ENCODE measurements at regions not wholly inside any gene's neighbourhood (a gene's known extent, or its start where the extent isn't known, plus 50 kb on each side); places are given as distances from the start of the nearest gene placed in this dataset.
"Not testable (repeated sequence)": the region's sequence is repeated elsewhere in the genome, so short reads cannot be mapped to it uniquely, and the experiment has no call there.

DNA sequence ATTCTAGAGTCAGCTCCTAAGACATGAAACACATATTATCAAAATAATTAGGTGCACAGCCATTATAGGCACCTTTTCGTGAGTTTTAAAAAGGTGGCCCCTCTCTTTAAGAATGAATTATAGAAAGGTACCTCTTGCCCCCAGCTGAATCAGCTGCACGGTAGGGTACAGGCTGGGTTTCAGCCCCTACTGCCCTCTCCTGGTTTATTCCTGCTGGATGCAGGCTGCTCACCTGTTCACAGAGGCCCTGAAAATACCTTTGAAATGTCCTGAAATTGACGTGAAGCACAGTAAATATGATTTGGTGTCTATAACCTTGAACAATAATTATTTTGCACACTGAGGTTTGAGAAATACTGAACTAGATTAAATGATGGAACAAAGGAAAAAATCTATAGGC lies 504.8 kb upstream of the SGCD start:
- DNase-seq (ENCODE audit: low read depth) (no peak), FAIRE-seq (no peak)
- Histone ChIP-seq H3K27me3 (ENCODE audit: insufficient read depth, low read length) (no peaks in the 10 kb centered on the region), H3K36me3 (ENCODE audit: insufficient read depth, low read length) (no peaks in the 10 kb centered on the region), H4K20me1 (ENCODE audit: insufficient read depth, low read length) (no peaks in the 10 kb centered on the region), H3K27ac (ENCODE audit: low read depth, low read length) (no peak overlapping the region), H3K4me2 (ENCODE audit: low read length) (no peak overlapping the region), H3K4me1 (ENCODE audit: insufficient read depth, low read length) (no peaks in the 10 kb centered on the region), H3K79me2 (ENCODE audit: insufficient read depth, low read length) (no peaks in the 10 kb centered on the region), H2AFZ (ENCODE audit: low read depth, low read length) (no peak overlapping the region), H3K4me3 (ENCODE audit: insufficient read depth, low read depth, low read length) (no peak overlapping the region), H3K9ac (ENCODE audit: low read length) (no peak overlapping the region), H3K9me3 (ENCODE audit: insufficient read depth, low read depth, low read length) (no peaks in the 10 kb centered on the region)
- H3K36me3 Mint-ChIP-seq (ENCODE audit: low read depth, unreplicated experiment), result no peaks in the 10 kb centered on the region
- peaks cover 8% of the 10 kb centered on the region for H3K4me1 Mint-ChIP-seq (ENCODE audit: low read depth, unreplicated experiment)
- peaks cover 2% of the 10 kb centered on the region for H3K27me3 Mint-ChIP-seq (ENCODE audit: low read depth, unreplicated experiment)
- H3K4me3 Mint-ChIP-seq (ENCODE audit: unreplicated experiment), result no peak overlapping the region
- H3K9me3 Mint-ChIP-seq (ENCODE audit: unreplicated experiment), result no peaks in the 10 kb centered on the region
- no peak overlapping the region for H3K27ac Mint-ChIP-seq (ENCODE audit: unreplicated experiment)
- TF ChIP-seq, protein P1, sequence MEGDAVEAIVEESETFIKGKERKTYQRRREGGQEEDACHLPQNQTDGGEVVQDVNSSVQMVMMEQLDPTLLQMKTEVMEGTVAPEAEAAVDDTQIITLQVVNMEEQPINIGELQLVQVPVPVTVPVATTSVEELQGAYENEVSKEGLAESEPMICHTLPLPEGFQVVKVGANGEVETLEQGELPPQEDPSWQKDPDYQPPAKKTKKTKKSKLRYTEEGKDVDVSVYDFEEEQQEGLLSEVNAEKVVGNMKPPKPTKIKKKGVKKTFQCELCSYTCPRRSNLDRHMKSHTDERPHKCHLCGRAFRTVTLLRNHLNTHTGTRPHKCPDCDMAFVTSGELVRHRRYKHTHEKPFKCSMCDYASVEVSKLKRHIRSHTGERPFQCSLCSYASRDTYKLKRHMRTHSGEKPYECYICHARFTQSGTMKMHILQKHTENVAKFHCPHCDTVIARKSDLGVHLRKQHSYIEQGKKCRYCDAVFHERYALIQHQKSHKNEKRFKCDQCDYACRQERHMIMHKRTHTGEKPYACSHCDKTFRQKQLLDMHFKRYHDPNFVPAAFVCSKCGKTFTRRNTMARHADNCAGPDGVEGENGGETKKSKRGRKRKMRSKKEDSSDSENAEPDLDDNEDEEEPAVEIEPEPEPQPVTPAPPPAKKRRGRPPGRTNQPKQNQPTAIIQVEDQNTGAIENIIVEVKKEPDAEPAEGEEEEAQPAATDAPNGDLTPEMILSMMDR (IDR thresholded peaks at IDR 0.05; ENCODE audit: insufficient read depth, low read depth, low read length), result no peak
- TF ChIP-seq EZH2 (IDR thresholded peaks at IDR 0.05; ENCODE audit: insufficient read depth, low read length), result no peak

- FAIRE-seq (no peak), DNase-seq (ENCODE audit: low read depth) (no peak)
- no peak for TF ChIP-seq EZH2 (IDR thresholded peaks at IDR 0.05; ENCODE audit: insufficient read depth, low read length)
- TF ChIP-seq, protein P1 (IDR thresholded peaks at IDR 0.05; ENCODE audit: insufficient read depth, low read depth, low read length), result no peak
- no peak overlapping the region for H3K27ac ChIP-seq (ENCODE audit: low read depth, low read length)
- peaks cover 8% of the 10 kb centered on the region for H3K4me1 Mint-ChIP-seq (ENCODE audit: low read depth, unreplicated experiment)
- no peak overlapping the region for H3K27ac Mint-ChIP-seq (ENCODE audit: unreplicated experiment)
- no peaks in the 10 kb centered on the region for H3K79me2 ChIP-seq (ENCODE audit: insufficient read depth, low read length)
- no peak overlapping the region for H3K4me3 Mint-ChIP-seq (ENCODE audit: unreplicated experiment)
- H3K9me3 ChIP-seq (ENCODE audit: insufficient read depth, low read depth, low read length), result no peaks in the 10 kb centered on the region
- no peaks in the 10 kb centered on the region for H3K4me1 ChIP-seq (ENCODE audit: insufficient read depth, low read length)
- no peak overlapping the region for H3K9ac ChIP-seq (ENCODE audit: low read length)
- no peak overlapping the region for H2AFZ ChIP-seq (ENCODE audit: low read depth, low read length)
- H3K4me2 ChIP-seq (ENCODE audit: low read length), result no peak overlapping the region
- H4K20me1 ChIP-seq (ENCODE audit: insufficient read depth, low read length), result no peaks in the 10 kb centered on the region
- H3K27me3 Mint-ChIP-seq (ENCODE audit: low read depth, unreplicated experiment), result peaks cover 4% of the 10 kb centered on the region
- no peaks in the 10 kb centered on the region for H3K27me3 ChIP-seq (ENCODE audit: insufficient read depth, low read length)
- H3K9me3 Mint-ChIP-seq (ENCODE audit: unreplicated experiment), result no peaks in the 10 kb centered on the region
- no peaks in the 10 kb centered on the region for H3K36me3 ChIP-seq (ENCODE audit: insufficient read depth, low read length)
- no peak overlapping the region for H3K4me3 ChIP-seq (ENCODE audit: insufficient read depth, low read depth, low read length)
- H3K36me3 Mint-ChIP-seq (ENCODE audit: low read depth, unreplicated experiment), result no peaks in the 10 kb centered on the region
These were observed 500.1 kb upstream of the SGCD start for GRCh38 chr5:155826611-155827507.

DNA sequence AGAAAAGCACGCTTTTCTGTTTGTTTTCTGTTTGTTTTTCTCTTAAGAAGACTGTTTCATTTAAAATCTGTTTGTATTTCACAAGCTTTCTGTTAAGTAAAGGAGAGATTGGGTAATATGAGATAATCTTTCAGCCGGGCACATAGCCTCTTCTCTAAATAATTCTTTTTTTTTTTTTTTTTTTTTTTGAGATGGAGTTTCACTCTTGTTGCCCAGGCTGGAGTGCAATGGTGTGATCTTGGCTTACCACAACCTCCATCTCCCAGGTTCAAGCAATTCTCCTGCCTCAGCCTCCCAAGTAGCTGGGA lies 499.5 kb upstream of the SGCD start:
- H3K9ac ChIP-seq (ENCODE audit: low read length); H3K27ac Mint-ChIP-seq (ENCODE audit: unreplicated experiment); H3K79me2 ChIP-seq (ENCODE audit: insufficient read depth, low read length); H3K36me3 ChIP-seq (ENCODE audit: insufficient read depth, low read length); FAIRE-seq; H2AFZ ChIP-seq (ENCODE audit: low read depth, low read length); H4K20me1 ChIP-seq (ENCODE audit: insufficient read depth, low read length); H3K4me1 ChIP-seq (ENCODE audit: insufficient read depth, low read length); H3K4me1 Mint-ChIP-seq (ENCODE audit: low read depth, unreplicated experiment); H3K27me3 ChIP-seq (ENCODE audit: insufficient read depth, low read length); H3K4me2 ChIP-seq (ENCODE audit: low read length); H3K27me3 Mint-ChIP-seq (ENCODE audit: low read depth, unreplicated experiment); H3K9me3 Mint-ChIP-seq (ENCODE audit: unreplicated experiment); H3K4me3 ChIP-seq (ENCODE audit: insufficient read depth, low read depth, low read length); H3K36me3 Mint-ChIP-seq (ENCODE audit: low read depth, unreplicated experiment); H3K4me3 Mint-ChIP-seq (ENCODE audit: unreplicated experiment); H3K27ac ChIP-seq (ENCODE audit: low read depth, low read length); H3K9me3 ChIP-seq (ENCODE audit: insufficient read depth, low read depth, low read length); DNase-seq (ENCODE audit: low read depth): not testable (repeated sequence)

Measured in astrocyte (in vitro differentiated cells and primary cell).